SK-N-MC (cell line): ENCODE measurements at regions not wholly inside any gene's neighbourhood (a gene's known extent, or its start where the extent isn't known, plus 50 kb on each side); places are given as distances from the start of the nearest gene placed in this dataset.
A peak's percentile ranks its signal among the peaks of the same experiment; 100 is the strongest.

Experiments used
- DNase-seq: peaks from one replicate; pipeline ENCODE4 v3.0.0-alpha.2; 2011; ENCODE audit warnings: low read depth, low spot score
- H3K27ac ChIP-seq: fragments of 200-600 bp; sonication (generic); 2 replicates; pipeline ENCODE4 v1.5.1; 2016; ENCODE audit warnings: mixed run types
- H3K36me3 ChIP-seq: fragments of 200-600 bp; sonication (generic); 2 replicates; pipeline ENCODE4 v1.6.1; 2017; ENCODE audit warnings: antibody characterized with exemption, low read length, mixed read lengths; ENCODE audit not compliant: insufficient read depth
- H3K4me3 ChIP-seq: fragments of 200-600 bp; sonication (generic); 2 replicates; pipeline ENCODE4 v1.5.1; 2016
- H3K9ac ChIP-seq: fragments of 200-600 bp; sonication (generic); 2 replicates; pipeline ENCODE4 v1.8.0; 2017; ENCODE audit warnings: mixed run types, mixed read lengths; ENCODE audit not compliant: insufficient read length
- H3K9me3 ChIP-seq: fragments of 200-600 bp; sonication (generic); 2 replicates; pipeline ENCODE4 v1.6.1; 2017; ENCODE audit warnings: low read depth, mild to moderate bottlenecking, antibody characterized with exemption, low read length, moderate library complexity, mixed read lengths
- EZH2 ChIP-seq: fragments of 200-600 bp; sonication (generic); IDR thresholded peaks from one replicate; pipeline ENCODE4 v1.6.1; 2017; ENCODE audit warnings: antibody characterized with exemption
- FOXP2 ChIP-seq: optimal IDR thresholded peaks from 2 replicates; pipeline ENCODE3; 2011; ENCODE audit warnings: mild to moderate bottlenecking, moderate library complexity; ENCODE audit not compliant: insufficient read depth; ENCODE audit errors: extremely low read length, control extremely low read depth
- POLR2AphosphoS5 ChIP-seq: IDR thresholded peaks from 2 replicates; pipeline ENCODE4 v1.6.1; 2012; ENCODE audit warnings: mild to moderate bottlenecking, low read depth, low read length, borderline replicate concordance

- TF ChIP-seq FOXP2 (no peak), EZH2 (no peak), POLR2AphosphoS5 (no peak)
- H3K27ac ChIP-seq: no peak overlapping the region
- no peak overlapping the region for H3K9ac ChIP-seq
- DNase-seq: no peak
- no peak overlapping the region for H3K4me3 ChIP-seq
- H3K9me3 ChIP-seq: no peaks in the 10 kb centered on the region
- no peaks in the 10 kb centered on the region for H3K36me3 ChIP-seq
Measured at GRCh38 chr1:104953555-104953954, 1203.9 kb downstream of the AMY1C start.

DNA sequence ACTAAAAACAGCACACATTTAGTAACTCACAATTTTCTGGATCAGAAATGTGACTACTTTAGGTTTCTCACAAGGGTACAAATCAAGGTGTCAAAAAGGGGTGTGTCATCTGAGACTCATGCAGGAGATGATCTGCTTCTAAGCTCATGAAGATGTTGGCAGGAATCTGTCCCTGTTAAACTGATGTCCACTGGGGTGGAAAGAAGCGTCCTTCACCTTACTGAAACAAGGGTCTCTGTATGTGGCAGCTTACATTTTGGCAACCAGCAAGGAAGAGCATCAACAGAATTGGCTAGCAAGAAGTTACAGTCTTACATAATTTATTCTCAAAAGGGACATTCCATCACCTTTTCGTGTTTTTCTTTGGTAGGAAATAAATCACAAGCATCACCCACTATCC, 1223.8 kb downstream of the AMY1C start:
- DNase-seq: no peak
- no peak overlapping the region for H3K4me3 ChIP-seq

DNA sequence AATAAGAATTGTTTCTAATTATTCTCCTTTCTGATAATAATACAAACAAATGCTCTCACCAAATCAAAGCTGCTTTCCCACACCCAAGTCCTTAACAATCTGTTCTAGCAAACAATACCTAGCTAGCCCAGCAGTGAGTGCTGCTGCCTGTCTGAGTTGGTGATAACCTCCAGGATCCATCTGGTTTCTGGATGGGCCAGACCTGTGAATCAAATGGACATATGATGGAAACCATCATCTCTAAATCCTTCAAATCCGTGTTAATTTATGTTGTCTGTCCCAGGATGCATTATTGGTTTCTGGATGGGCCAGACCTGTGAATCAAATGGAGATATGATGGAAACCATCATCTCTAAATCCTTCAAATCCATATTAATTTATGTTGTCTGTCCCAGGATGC, 1230.0 kb downstream of the AMY1C start:
- Histone ChIP-seq H3K9ac (no peak overlapping the region), H3K9me3 (no peaks in the 10 kb centered on the region), H3K36me3 (no peaks in the 10 kb centered on the region), H3K4me3 (no peak overlapping the region), H3K27ac (no peak overlapping the region)
- no peak for DNase-seq
- TF ChIP-seq POLR2AphosphoS5 (no peak), EZH2 (no peak), FOXP2 (no peak)

More for the DNA sequence above, 1223.8 kb downstream of the AMY1C start:
- no peak overlapping the region for H3K27ac ChIP-seq
- TF ChIP-seq POLR2AphosphoS5: no peak
- no peak for TF ChIP-seq EZH2
- no peak for TF ChIP-seq FOXP2
- H3K9ac ChIP-seq: no peak overlapping the region
- H3K9me3 ChIP-seq: no peaks in the 10 kb centered on the region
- no peaks in the 10 kb centered on the region for H3K36me3 ChIP-seq

DNA sequence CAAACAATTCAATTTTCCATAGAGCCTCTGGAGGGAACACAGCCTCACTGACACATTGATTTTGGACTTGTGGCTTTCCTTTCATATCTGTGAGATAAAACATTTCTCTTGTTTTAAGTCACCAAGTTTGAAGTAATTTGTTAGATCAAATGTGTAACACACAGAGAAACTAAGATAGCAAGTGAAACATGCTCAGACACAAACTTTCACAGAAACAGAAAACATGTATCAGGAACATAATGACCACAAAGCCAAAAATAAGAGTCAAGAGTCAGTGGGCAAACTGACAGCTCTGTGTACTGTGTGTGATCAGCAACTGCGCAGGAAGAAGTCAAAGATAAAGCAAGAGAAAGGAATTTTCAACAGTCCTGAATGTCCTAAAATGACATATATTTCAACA, 1237.5 kb downstream of the AMY1C start:
- Histone ChIP-seq H3K4me3 (no peak overlapping the region), H3K36me3 (no peaks in the 10 kb centered on the region), H3K9ac (no peak overlapping the region), H3K27ac (no peak overlapping the region), H3K9me3 (no peaks in the 10 kb centered on the region)
- no peak for DNase-seq
- no peak for TF ChIP-seq POLR2AphosphoS5
- TF ChIP-seq FOXP2: no peak
- no peak for TF ChIP-seq EZH2

DNA sequence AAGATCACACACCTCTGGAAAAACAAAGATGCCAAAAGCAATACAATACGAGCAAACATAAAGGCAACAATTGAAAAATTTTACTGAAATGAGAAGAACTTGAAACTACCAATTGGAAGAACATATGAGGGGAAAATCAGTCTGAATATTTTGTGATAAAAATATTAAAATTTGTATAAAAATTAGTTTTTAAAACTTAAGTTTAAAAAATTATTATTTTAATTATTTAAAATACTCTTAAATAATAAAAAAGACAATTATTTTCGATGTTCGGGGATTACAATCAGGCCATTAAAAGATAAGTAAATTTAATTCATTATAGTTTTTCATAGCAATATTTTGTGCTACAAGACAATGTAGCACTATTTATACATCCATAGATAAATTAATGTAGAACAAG, 1239.3 kb downstream of the AMY1C start:
- Histone ChIP-seq H3K36me3 (no peaks in the 10 kb centered on the region), H3K4me3 (no peak overlapping the region), H3K27ac (no peak overlapping the region), H3K9ac (no peak overlapping the region), H3K9me3 (no peaks in the 10 kb centered on the region)
- TF ChIP-seq EZH2 (no peak), FOXP2 (no peak), POLR2AphosphoS5 (no peak)
- no peak for DNase-seq

DNA sequence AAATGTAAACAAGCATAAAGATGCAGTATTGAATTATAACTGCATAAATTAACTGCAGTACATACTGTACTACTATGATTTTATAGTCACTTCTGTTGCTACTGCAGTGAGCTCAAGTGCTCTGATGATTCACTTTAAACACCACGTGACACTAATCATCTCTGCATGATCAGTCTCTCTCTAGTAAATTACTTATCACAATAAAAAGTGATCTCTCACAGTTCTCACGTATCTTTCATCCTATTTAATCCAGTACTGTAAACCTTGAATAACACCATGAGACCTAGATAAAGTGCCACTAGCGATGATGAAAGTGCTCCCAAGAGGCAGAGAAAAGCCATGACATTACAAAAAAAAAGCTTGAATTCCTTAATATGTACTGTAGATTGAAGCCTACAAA, 1242.0 kb downstream of the AMY1C start:
- Histone ChIP-seq H3K9ac (no peak overlapping the region), H3K27ac (peak overlapping the region; percentile 8; the same call in 1 of the 2 replicates), H3K4me3 (no peak overlapping the region; the same call in 1 of the 2 replicates), H3K36me3 (no peaks in the 10 kb centered on the region), H3K9me3 (no peaks in the 10 kb centered on the region)
- no peak for TF ChIP-seq EZH2
- TF ChIP-seq FOXP2: no peak
- no peak for TF ChIP-seq POLR2AphosphoS5
- peak; percentile 53 for DNase-seq

DNA sequence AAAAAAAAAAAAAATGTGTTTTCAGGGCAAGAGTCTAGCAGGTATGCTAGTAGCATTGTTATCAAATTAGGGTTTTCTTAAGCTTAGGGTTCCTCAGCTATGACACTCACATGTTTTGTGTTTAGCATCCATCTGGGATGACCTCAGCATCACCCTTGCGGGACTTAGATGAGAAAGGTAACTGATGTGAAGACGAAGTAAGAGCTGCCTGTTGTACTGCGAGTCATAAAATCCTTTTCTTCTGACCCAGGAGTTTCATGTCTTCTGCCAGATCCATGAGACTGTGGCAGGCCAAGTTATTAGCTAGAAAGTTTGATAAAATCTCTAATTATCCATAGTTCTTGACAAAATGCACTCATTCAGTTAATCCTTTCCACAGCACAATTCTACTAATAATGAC, 1251.1 kb downstream of the AMY1C start:
- H3K4me3 ChIP-seq: no peak overlapping the region
- H3K9me3 ChIP-seq: no peaks in the 10 kb centered on the region
- TF ChIP-seq FOXP2: no peak
- TF ChIP-seq POLR2AphosphoS5: no peak
- TF ChIP-seq EZH2: no peak
- no peaks in the 10 kb centered on the region for H3K36me3 ChIP-seq
- no peak for DNase-seq
- no peak overlapping the region for H3K9ac ChIP-seq
- no peak overlapping the region for H3K27ac ChIP-seq

DNA sequence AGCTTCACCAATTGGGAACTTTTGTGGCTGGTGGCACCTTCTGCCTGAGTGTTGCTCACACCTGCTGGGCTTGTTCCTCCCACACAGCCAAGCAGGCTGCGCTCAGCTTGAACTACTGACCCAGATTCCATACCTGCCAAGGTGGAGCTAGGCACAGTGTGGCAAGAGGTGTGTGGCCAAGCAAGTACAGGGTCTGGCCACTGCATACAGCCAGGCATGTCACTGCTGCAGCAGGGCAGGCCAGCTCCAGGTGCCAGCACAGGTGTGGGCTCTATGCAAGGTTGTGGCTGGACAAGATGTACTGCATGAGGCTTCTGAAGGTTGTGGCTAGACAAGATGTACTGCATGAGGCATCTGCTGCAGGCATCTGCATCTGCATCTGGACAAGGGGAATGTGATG, 1254.8 kb downstream of the AMY1C start:
- Histone ChIP-seq H3K4me3 (no peak overlapping the region), H3K9me3 (no peaks in the 10 kb centered on the region), H3K36me3 (no peaks in the 10 kb centered on the region), H3K9ac (no peak overlapping the region), H3K27ac (no peak overlapping the region)
- TF ChIP-seq FOXP2 (no peak), EZH2 (no peak), POLR2AphosphoS5 (no peak)
- no peak for DNase-seq

GRCh38 chr1:105005594-105006195, 1256.0 kb downstream of the AMY1C start:
- no peak for TF ChIP-seq POLR2AphosphoS5

More at GRCh38 chr1:105005594-105006195, 1256.0 kb downstream of the AMY1C start:
- Histone ChIP-seq H3K36me3 (no peaks in the 10 kb centered on the region), H3K4me3 (no peak overlapping the region), H3K9me3 (no peaks in the 10 kb centered on the region), H3K9ac (no peak overlapping the region), H3K27ac (no peak overlapping the region)
- no peak for DNase-seq
